GM18498 (cell line): ENCODE measurements at regions not wholly inside any gene's neighbourhood (a gene's known extent, or its start where the extent isn't known, plus 50 kb on each side); places are given as distances from the start of the nearest gene placed in this dataset.
"Not testable (repeated sequence)": the region's sequence is repeated elsewhere in the genome, so short reads cannot be mapped to it uniquely, and the experiment has no call there.

Experiments
- ATAC-seq: cut with Tn5 transposase; IDR thresholded peaks from one replicate; pipeline ENCODE4 v1.9.1; 2021; ENCODE audit warnings: mild to moderate bottlenecking, moderate library complexity; ENCODE audit not compliant: unreplicated experiment

DNA sequence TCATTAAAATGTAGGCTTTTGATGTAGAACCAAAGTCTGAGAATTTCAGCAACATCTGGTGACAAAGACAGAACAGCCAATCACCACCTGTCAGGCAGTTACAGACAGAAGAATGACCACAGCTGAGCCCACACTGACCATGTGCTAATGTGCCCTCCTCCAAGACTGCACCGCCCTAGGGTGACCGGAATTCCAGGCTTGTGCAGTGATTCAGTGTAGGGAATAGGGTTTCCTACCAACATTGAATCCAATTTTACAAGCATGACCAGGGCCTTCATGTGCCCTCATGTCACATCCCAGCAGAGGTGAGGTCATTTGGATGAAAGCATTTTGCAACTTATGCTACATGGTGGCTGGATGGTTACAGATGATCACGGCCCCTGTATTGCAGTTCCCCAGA lies 412.5 kb downstream of the SOX2 start:
- no peak for ATAC-seq

DNA sequence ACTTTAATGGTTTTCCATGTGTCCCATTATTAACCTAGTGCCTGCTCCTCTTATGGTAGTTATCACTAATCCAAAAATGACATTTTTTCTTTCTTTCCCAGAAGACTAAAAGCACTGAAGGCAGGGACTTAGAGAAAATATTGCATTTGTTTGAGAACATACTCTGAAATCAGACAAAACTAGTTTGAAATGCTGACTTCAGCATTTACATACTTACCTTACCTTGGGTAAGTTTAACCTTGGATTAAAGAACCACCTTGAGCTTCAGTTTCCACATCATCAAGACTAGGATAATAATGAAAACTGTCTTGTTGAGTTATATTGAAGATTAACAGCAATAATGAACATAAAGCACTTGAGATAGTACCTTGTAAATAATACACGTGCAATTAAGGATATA lies 413.0 kb downstream of the SOX2 start:
- ATAC-seq: no peak

DNA sequence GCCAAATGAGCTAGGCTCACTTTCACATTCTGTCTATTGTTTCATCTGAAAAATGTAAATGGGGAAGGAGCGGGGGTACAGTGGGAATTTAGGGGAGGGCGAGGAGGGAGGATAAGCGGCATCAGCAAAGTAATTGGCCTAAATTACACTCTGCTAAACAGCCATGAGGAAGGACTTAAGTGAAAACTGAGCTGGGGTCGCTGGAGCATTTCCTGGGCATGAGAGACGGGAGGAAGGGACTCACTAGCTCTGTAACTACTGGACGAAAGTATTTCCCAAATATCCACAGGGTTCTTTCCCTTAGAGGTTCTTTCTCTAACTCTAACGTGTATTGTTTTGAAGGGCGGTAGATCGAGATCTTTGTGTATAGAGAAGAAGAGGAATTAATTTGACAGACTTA lies 418.0 kb downstream of the SOX2 start:
- ATAC-seq: no peak

DNA sequence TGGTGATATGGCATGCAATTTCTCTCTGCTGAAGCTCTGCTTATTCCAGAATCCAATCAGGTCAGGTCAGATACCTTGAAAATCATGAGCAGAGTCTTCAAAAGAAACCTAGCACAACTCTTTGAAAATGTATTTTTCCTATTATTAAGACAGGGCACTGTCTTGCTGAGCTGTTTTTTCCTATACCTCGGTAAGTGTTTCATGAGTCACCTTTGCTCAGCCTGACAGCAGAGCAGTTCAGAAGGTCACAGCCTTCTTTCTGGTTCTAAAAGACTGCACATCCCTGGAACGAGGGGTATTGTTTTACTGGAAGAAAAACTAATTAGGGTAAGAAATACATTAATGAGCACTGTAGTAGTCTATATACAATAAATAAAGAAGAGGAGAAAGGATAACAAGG lies 422.0 kb downstream of the SOX2 start:
- no peak for ATAC-seq

GRCh38 chr3:182135056-182135455 lies 423.3 kb downstream of the SOX2 start:
- ATAC-seq: no peak

DNA sequence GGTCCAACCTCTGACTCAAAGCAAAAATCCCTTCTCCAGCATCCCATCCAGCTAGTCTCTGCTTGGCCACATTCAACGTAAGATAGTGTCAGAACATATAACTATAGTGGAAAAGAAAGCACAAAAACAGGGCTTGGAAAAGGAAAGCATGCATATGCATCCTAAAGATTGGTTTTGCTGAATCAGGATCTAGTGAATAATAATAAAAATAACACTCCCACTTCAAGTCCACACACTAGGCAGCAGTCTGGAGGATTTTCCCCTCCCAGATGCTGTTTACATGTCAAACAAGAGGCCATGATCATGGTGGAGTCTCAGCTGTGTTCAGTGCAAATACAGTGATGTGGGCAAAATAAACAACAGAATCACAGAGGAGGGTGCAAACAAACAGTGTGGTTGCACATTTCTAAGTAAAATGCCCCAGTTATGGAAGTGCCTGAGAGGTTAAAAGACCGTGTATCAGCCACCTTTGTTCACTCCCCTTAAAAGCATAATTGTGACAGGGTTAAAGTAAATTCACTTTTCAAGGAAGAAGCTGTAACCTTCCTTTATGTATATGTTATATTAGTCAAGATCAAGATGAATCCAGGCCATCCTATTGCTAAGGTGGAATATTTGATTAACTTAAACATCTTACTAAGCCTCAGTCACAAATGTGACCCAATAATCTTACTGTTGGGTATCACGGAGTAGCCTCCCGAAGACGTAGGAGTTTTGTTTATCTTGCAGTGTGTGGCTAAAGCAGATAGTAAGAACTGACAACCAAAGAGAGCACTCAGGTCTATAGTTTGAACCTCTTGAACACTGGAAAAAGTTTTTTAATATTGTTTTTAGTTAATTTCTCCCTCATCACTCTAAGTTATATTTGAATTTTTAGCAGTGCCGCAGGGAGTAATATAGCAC lies 424.5 kb downstream of the SOX2 start:
- no peak for ATAC-seq

GRCh38 chr3:182138393-182138792 lies 426.7 kb downstream of the SOX2 start:
- ATAC-seq: no peak

- ATAC-seq: no peak
Observed at GRCh38 chr3:182139627-182140357, 428.1 kb downstream of the SOX2 start.

DNA sequence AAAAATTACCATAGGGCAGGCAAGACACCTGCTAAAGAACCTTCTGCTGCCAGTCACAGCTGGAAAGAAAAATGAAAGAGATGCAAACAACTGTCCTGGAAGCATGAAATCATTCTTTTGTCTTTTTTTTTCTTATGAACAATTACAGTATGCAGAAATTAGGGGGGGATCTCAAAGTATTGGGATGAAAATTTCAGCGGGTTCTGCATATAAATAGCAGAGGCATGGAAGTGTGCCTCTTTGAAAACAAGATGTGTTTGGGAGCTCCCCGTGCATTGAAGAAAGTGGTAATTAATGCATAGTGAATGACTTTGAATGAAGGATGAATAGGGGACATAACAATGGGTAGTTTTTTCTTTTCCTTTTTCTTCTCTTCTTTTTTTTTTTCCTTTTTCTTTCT lies 431.2 kb downstream of the SOX2 start:
- ATAC-seq: no peak

DNA sequence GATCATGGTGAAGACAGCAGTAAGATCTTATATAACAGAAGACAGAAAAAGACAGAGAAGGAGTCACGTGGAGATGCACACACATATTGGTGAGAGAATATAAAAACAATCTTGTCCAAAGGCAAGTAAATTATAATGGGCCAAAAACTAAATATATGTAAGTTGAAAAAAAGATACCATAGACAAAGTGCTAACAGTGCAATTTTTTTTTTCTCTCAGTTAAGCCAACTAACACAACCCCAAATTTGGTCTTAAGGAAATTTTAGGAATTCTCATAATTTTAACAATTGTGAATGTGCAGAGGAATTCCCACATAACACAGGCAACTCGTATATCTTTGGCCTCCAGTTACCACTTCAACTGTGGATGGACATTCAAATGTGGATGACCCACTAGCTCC lies 432.2 kb downstream of the SOX2 start:
- ATAC-seq: no peak

GRCh38 chr3:182148360-182148759 lies 436.6 kb downstream of the SOX2 start:
- no peak for ATAC-seq

- ATAC-seq: no peak
Observed at GRCh38 chr3:182149594-182149993, 437.9 kb downstream of the SOX2 start.

DNA sequence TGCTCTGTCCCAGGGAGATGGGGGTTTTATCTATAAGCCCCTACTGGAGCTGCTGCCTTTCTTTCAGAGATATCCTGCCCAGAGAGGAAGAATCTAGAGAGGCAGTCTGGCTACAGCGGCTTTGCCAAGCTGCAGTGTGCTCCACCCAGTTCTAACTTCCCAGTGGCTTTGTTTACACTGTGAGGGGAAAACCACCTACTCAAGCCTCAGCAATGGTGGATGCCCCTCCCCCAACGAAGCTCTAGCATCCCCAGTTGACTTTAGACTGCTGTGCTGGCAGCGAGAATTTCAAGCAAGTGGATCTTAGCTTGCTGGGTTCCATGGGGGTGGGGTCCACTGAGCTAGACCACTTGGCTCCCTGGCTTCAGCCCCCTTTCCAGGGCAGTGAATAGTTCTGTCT lies 444.6 kb downstream of the SOX2 start:
- ATAC-seq: not testable (repeated sequence)

- no peak for ATAC-seq
Observed at GRCh38 chr3:182165234-182165633, 453.5 kb downstream of the SOX2 start.

DNA sequence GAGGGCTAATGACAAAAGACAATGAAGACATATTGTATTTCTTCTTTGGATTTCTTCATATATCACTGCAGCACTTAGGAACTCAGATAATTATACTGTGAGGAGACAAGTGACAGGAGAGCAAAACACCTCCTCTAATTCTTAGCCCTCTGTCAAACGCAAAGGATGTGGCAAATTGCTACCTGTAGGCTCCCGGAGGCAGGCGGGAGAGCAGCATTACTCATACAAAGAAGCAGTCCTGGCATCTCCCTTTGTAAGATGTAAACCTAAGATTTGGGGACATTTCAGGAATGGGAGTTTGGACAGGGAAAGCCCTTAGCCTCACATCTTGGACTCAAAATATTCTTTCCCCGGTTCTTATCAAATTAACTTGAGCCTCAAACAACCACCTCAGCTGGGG lies 460.8 kb downstream of the SOX2 start:
- ATAC-seq: no peak

DNA sequence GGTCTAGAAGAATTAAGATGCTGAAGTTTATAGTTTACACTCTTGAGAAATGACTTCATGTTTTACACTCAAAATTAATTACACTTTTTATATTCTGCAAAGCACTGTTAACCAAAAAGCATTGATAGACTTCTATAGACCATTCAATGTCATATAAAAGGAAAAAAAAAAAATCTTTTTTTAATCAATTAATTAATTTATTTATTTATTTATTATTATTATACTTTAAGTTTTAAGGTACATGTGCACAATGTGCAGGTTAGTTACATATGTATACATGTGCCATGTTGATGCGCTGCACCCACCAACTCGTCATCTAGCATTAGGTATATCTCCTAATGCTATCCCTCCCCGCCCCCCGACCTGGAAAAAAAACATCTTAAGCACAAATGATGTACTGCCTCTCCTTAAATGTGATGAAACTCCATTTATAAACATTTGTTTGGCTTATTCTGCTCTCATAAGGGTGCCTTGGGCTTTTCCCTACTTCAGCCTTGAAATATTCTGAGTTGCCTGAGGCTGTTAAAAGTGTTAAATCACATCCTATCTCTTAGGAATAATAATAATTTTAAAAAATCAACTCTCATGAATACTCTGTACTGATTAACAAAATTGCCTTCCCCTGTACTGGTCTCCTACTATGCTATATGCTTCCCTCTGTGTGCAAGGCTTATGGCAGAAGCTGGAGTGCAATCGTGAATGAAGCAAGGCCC lies 466.9 kb downstream of the SOX2 start:
- ATAC-seq: no peak

DNA sequence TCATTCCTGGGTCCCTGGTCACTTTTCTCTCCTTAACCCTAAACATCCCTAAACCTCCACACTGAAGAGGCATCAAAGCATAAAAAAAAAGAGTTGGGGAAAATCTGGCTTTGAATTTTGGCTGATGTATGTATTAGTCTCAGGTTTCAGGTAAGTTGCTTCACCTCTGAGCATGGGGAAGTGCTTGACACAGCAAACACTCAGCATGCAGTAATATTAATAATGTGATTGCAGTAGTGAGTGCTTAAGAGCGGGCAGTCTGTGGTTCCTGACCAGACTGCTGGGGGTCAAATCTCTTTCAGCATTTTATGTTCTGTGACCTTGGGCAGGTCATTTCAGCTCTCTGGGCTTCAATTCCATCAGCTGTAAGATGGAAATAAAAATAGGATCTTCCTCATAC lies 467.9 kb downstream of the SOX2 start:
- no peak for ATAC-seq

DNA sequence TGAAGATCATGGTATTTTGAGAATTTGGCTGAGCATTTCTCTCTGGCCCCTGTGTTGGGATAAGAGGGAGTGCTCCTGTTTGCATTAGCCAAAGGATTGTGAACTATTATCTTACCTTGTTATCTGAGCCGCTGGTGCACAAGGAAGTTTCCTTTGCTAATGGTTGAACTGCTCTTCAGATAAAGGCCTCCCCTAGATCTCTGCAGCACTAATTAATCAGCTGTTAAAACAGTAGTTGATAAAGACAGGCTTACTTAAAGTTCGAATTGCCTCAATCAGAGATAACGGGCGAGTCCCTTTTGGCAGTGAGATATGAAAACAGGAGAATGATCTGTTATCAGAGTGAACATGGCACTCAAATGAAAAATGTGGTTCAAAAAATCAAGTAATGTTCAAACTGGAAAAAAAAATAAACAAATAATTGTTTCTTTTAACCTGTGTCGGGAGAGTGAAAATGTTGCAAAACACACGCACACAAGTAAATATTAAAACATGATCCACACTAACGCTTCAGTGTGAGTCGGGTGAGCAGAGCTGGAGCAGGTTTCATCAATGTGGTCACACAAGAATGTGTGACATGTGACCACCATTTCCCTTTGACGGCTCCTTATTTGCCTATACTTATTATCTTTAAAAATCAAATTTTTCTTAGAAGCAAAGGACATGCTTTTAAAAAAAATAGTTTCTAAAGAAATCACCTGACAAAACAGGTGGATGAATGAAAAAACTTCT lies 469.1 kb downstream of the SOX2 start:
- no peak for ATAC-seq

GRCh38 chr3:182182531-182182968 lies 470.8 kb downstream of the SOX2 start:
- ATAC-seq: peak; percentile 68

GRCh38 chr3:182183716-182184430 lies 472.1 kb downstream of the SOX2 start:
- ATAC-seq: no peak
